ENCODE measurements at regions not wholly inside any gene's neighbourhood (a gene's known extent, or its start where the extent isn't known, plus 50 kb on each side); places are given as distances from the start of the nearest gene placed in this dataset.

GRCh38 chrX:27882695-27883094 lies 74.9 kb downstream of the MAGEB10 start:
- intact Hi-C loops (cut with micrococcal nuclease): no loop called here
- Mint-ChIP-seq H3K4me3 (no peak overlapping the region), H3K4me1 (ENCODE audit: low read depth) (no peaks in the 10 kb centered on the region), H3K36me3 (no peaks in the 10 kb centered on the region), H3K27ac (no peak overlapping the region), H3K9me3 (no peaks in the 10 kb centered on the region), H3K27me3 (no peaks in the 10 kb centered on the region)
- DNase-seq: no peak
- POLR2A ChIA-PET: no interaction called here
- CTCF ChIA-PET: no interaction called here

GRCh38 chrX:27878862-27879261 lies 71.1 kb downstream of the MAGEB10 start:
- POLR2A ChIA-PET: no interaction called here
- no peaks in the 10 kb centered on the region for H3K4me1 Mint-ChIP-seq (ENCODE audit: low read depth)
- CTCF ChIA-PET: no interaction called here
- H3K27ac Mint-ChIP-seq: no peak overlapping the region
- intact Hi-C loops (cut with micrococcal nuclease): no loop called here
- H3K27me3 Mint-ChIP-seq: no peaks in the 10 kb centered on the region
- no peaks in the 10 kb centered on the region for H3K9me3 Mint-ChIP-seq
- DNase-seq: no peak
- H3K4me3 Mint-ChIP-seq: no peak overlapping the region
- H3K36me3 Mint-ChIP-seq: no peaks in the 10 kb centered on the region
